Keratinocyte (primary cell): ENCODE measurements at regions not wholly inside any gene's neighbourhood (a gene's known extent, or its start where the extent isn't known, plus 50 kb on each side); places are given as distances from the start of the nearest gene placed in this dataset.
"Not testable (repeated sequence)": the region's sequence is repeated elsewhere in the genome, so short reads cannot be mapped to it uniquely, and the experiment has no call there.

Experiments used
- DNase-seq: peaks from one replicate; pipeline ENCODE4 v3.0.0-alpha.2; 2011; ENCODE audit warnings: low read depth, missing footprints, low spot score
- FAIRE-seq: peaks from 2 replicates; lab custom pipeline; 2011; peaks lifted over from hg19 to GRCh38; lab: Jason Lieb, UNC
- H2AFZ ChIP-seq: 2 replicates; pipeline ENCODE4 v1.6.0; 2012; ENCODE audit warnings: low read length, control low read depth, inconsistent platforms; ENCODE audit not compliant: control insufficient read depth
- H3K27ac ChIP-seq: 2 replicates; pipeline ENCODE4 v1.5.1; 2011; ENCODE audit warnings: low read length; ENCODE audit not compliant: control insufficient read depth, insufficient read depth
- H3K27me3 ChIP-seq: 3 replicates; pipeline ENCODE4 v1.6.0; 2011; ENCODE audit warnings: low read length; ENCODE audit not compliant: control insufficient read depth, insufficient read depth; ENCODE audit errors: extremely low read depth
- H3K36me3 ChIP-seq, 2 experiments: 2 replicates in 1 of 2; 3 replicates in 1 of 2; pipeline ENCODE4 v1.5.1; 2011; ENCODE audit warnings: low read length in 2 of 2, mild to moderate bottlenecking in 1 of 2; ENCODE audit not compliant: control insufficient read depth in 2 of 2, insufficient read depth in 2 of 2; ENCODE audit errors: extremely low read depth in 1 of 2
- H3K4me1 ChIP-seq: 3 replicates; pipeline ENCODE4 v1.5.1; 2011; ENCODE audit warnings: low read length; ENCODE audit not compliant: control insufficient read depth, insufficient read depth; ENCODE audit errors: extremely low read depth
- H3K4me2 ChIP-seq: 3 replicates; pipeline ENCODE4 v1.6.0; 2011; ENCODE audit warnings: low read depth, low read length; ENCODE audit not compliant: control insufficient read depth, insufficient read depth; ENCODE audit errors: extremely low read depth
- H3K4me3 ChIP-seq, 3 experiments: fragments of 200-600 bp in 1 of 3; sonication (generic) in 1 of 3; 2 replicates in 2 of 3; 3 replicates in 1 of 3; pipeline ENCODE4 v1.5.1; 2011 to 2016; ENCODE audit warnings: low read length in 3 of 3, mild to moderate bottlenecking in 3 of 3, control low read depth in 2 of 3, inconsistent platforms in 1 of 3, low read depth in 1 of 3, mixed read lengths in 1 of 3, mixed run types in 1 of 3, moderate library complexity in 1 of 3; ENCODE audit not compliant: control insufficient read depth in 2 of 3, insufficient read depth in 2 of 3; ENCODE audit errors: extremely low read depth in 1 of 3
- H3K79me2 ChIP-seq: 2 replicates; pipeline ENCODE4 v1.6.0; 2012; ENCODE audit warnings: low read length; ENCODE audit not compliant: control insufficient read depth, insufficient read depth
- H3K9ac ChIP-seq: 3 replicates; pipeline ENCODE4 v1.6.0; 2011; ENCODE audit warnings: low read length; ENCODE audit not compliant: control insufficient read depth, insufficient read depth; ENCODE audit errors: extremely low read depth
- H3K9me1 ChIP-seq: 3 replicates; pipeline ENCODE4 v1.6.0; 2011; ENCODE audit warnings: low read length; ENCODE audit not compliant: control insufficient read depth, insufficient read depth; ENCODE audit errors: extremely low read depth
- H3K9me3 ChIP-seq: 2 replicates; pipeline ENCODE4 v1.5.1; 2012; ENCODE audit warnings: low read depth, low read length; ENCODE audit not compliant: control insufficient read depth
- H4K20me1 ChIP-seq: 3 replicates; pipeline ENCODE4 v1.6.0; 2011; ENCODE audit warnings: low read length; ENCODE audit not compliant: control insufficient read depth, insufficient read depth; ENCODE audit errors: extremely low read depth
- dilution Hi-C: fragments of 300-500 bp; cut with MboI; formaldehyde crosslinking; loops from one replicate; pipeline ENCODE4 v1.7.0; 2020; ENCODE audit warnings: low sequenced_read_pairs; ENCODE audit not compliant: extremely low pct_ligation_motif_present

GRCh38 chr20:30723934-30724687, 533.4 kb upstream of the DEFB115 start:
- H3K9me3 ChIP-seq, H3K9ac ChIP-seq, DNase-seq, H3K27ac ChIP-seq, H3K9me1 ChIP-seq, dilution Hi-C loops, H3K36me3 ChIP-seq, H4K20me1 ChIP-seq, H3K27me3 ChIP-seq, FAIRE-seq, H3K4me1 ChIP-seq, H3K79me2 ChIP-seq: not testable (repeated sequence)
- Histone ChIP-seq H2AFZ (peak overlapping the region; percentile 78), H3K4me2 (peak overlapping the region; percentile 41), H3K4me3 (peak overlapping the region in 2 of 3 experiments; percentile 25 to 40)

GRCh38 chr20:30724688-30725074, 532.8 kb upstream of the DEFB115 start:
- H3K4me2 ChIP-seq, H2AFZ ChIP-seq, H4K20me1 ChIP-seq, DNase-seq, H3K79me2 ChIP-seq, dilution Hi-C loops, H3K36me3 ChIP-seq, H3K27ac ChIP-seq, H3K27me3 ChIP-seq, H3K9me3 ChIP-seq, FAIRE-seq, H3K4me1 ChIP-seq, H3K9ac ChIP-seq, H3K9me1 ChIP-seq: not testable (repeated sequence)
- H3K4me3 ChIP-seq = peak overlapping the region in 1 of 3 experiments; percentile 40

DNA sequence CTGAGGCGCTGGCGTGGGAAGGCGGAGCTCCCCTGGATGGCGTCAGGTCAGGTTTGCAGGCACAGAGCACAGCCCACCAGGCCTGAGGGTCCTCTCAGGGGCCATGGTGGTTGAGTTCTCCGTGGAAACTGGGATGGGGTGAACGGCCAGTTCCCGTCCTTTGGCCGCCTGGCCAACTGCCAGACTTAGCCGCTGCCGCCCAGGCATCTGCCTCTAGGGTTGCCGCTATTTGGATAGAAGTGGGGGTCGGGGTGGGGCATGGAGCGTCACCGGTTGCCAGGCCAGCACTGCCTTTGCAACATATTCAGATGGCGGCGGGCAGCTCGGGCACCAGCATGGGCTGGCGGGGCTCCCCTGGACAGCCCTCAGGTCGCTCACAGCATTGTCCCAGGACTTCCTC, 532.3 kb upstream of the DEFB115 start:
- FAIRE-seq = not testable (repeated sequence)

GRCh38 chr20:30728271-30728885, 529.1 kb upstream of the DEFB115 start:
- H3K9ac ChIP-seq, H3K4me3 ChIP-seq, H3K79me2 ChIP-seq, FAIRE-seq, H3K9me1 ChIP-seq, H4K20me1 ChIP-seq, H3K36me3 ChIP-seq, H3K9me3 ChIP-seq, DNase-seq, H2AFZ ChIP-seq, H3K27ac ChIP-seq, H3K4me2 ChIP-seq, H3K27me3 ChIP-seq, dilution Hi-C loops, H3K4me1 ChIP-seq: not testable (repeated sequence)

More for the DNA sequence above, 532.3 kb upstream of the DEFB115 start:
- H4K20me1 ChIP-seq, dilution Hi-C loops, H3K4me1 ChIP-seq, H3K27ac ChIP-seq, H3K9ac ChIP-seq, H3K36me3 ChIP-seq, H3K27me3 ChIP-seq, H3K4me2 ChIP-seq, H3K79me2 ChIP-seq, H3K4me3 ChIP-seq, DNase-seq, H3K9me1 ChIP-seq, H3K9me3 ChIP-seq, H2AFZ ChIP-seq: not testable (repeated sequence)
